ENCODE measurements at regions not wholly inside any gene's neighbourhood (a gene's known extent, or its start where the extent isn't known, plus 50 kb on each side); places are given as distances from the start of the nearest gene placed in this dataset.

DNA sequence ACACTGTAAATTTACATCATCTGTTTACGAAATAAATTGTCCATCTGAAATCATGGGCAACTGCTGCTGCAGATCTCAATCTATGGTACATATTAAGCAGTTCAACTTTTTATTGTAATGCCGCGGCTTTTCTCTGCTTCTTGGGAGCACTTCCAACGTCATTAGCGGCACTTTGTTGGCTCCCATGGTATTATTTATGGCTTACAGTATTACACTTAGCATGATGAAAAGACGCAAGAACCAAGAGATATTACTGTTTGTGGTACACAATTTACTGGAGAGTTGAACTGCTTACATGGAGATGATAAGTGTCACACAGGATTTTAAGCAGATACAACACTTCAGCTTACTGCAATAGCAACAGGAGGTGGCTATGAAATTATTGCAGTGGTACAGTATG is 442.1 kb downstream of the PCDH20 start:
- TF ChIP-seq, protein P1, sequence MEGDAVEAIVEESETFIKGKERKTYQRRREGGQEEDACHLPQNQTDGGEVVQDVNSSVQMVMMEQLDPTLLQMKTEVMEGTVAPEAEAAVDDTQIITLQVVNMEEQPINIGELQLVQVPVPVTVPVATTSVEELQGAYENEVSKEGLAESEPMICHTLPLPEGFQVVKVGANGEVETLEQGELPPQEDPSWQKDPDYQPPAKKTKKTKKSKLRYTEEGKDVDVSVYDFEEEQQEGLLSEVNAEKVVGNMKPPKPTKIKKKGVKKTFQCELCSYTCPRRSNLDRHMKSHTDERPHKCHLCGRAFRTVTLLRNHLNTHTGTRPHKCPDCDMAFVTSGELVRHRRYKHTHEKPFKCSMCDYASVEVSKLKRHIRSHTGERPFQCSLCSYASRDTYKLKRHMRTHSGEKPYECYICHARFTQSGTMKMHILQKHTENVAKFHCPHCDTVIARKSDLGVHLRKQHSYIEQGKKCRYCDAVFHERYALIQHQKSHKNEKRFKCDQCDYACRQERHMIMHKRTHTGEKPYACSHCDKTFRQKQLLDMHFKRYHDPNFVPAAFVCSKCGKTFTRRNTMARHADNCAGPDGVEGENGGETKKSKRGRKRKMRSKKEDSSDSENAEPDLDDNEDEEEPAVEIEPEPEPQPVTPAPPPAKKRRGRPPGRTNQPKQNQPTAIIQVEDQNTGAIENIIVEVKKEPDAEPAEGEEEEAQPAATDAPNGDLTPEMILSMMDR (optimal IDR thresholded peaks at IDR 0.05 in 1 of 3, IDR thresholded peaks at IDR 0.05 in 1 of 3, conservative IDR thresholded peaks at IDR 0.05 in 1 of 3; ENCODE audit: extremely low read depth in 1 of 3, insufficient read depth in 2 of 3, low read length in 3 of 3) = no peak
- no peak for TF ChIP-seq EZH2 (IDR thresholded peaks at IDR 0.05; ENCODE audit: low read length)
